ENCODE measurements at regions not wholly inside any gene's neighbourhood (a gene's known extent, or its start where the extent isn't known, plus 50 kb on each side); places are given as distances from the start of the nearest gene placed in this dataset.

- ATAC-seq: no peak
- DNase-seq: no peak
Observed at GRCh38 chr2:226383461-226383860, 416.2 kb downstream of the IRS1 start.

GRCh38 chr2:226380679-226381078 lies 418.9 kb downstream of the IRS1 start:
- DNase-seq: no peak
- ATAC-seq: no peak

- DNase-seq (no peak), ATAC-seq (no peak)
Observed at GRCh38 chr2:226378753-226379705, 420.6 kb downstream of the IRS1 start.

- ATAC-seq (no peak), DNase-seq (no peak)
Observed at GRCh38 chr2:226376516-226377180, 423.0 kb downstream of the IRS1 start.

GRCh38 chr2:226366920-226367319 lies 432.7 kb downstream of the IRS1 start:
- no peak for DNase-seq
- ATAC-seq: no peak

- ATAC-seq (no peak), DNase-seq (no peak)
Observed at GRCh38 chr2:226364217-226364616, 435.4 kb downstream of the IRS1 start.

- DNase-seq: no peak
- ATAC-seq: no peak
Observed at GRCh38 chr2:226362980-226363379, 436.6 kb downstream of the IRS1 start.

GRCh38 chr2:226360658-226361057 lies 439.0 kb downstream of the IRS1 start:
- no peak for DNase-seq
- no peak for ATAC-seq

GRCh38 chr2:226358688-226359087 lies 440.9 kb downstream of the IRS1 start:
- DNase-seq (no peak), ATAC-seq (no peak)

- no peak for ATAC-seq
Observed at GRCh38 chr2:226357816-226358215, 441.8 kb downstream of the IRS1 start.

GRCh38 chr2:226355600-226355999 lies 444.0 kb downstream of the IRS1 start:
- no peak for DNase-seq
- ATAC-seq: no peak

More at GRCh38 chr2:226357816-226358215, 441.8 kb downstream of the IRS1 start:
- no peak for DNase-seq

GRCh38 chr2:226354434-226354833 lies 445.2 kb downstream of the IRS1 start:
- DNase-seq: no peak
- no peak for ATAC-seq

GRCh38 chr2:226352941-226353560 lies 446.6 kb downstream of the IRS1 start:
- DNase-seq: no peak

GRCh38 chr2:226351711-226352110 lies 447.9 kb downstream of the IRS1 start:
- DNase-seq (no peak), ATAC-seq (no peak)

More at GRCh38 chr2:226352941-226353560, 446.6 kb downstream of the IRS1 start:
- ATAC-seq: no peak

GRCh38 chr2:226339616-226340015 lies 460.0 kb downstream of the IRS1 start:
- no peak for DNase-seq
- no peak for ATAC-seq

- DNase-seq: no peak
- no peak for ATAC-seq
Observed at GRCh38 chr2:226338825-226339224, 460.8 kb downstream of the IRS1 start.

GRCh38 chr2:226337941-226338600 lies 461.5 kb downstream of the IRS1 start:
- DNase-seq (no peak), ATAC-seq (no peak)

- ATAC-seq (no peak), DNase-seq (no peak)
Observed at GRCh38 chr2:226336283-226336682, 463.3 kb downstream of the IRS1 start.

- DNase-seq (no peak), ATAC-seq (no peak)
Observed at GRCh38 chr2:226334981-226335720, 464.5 kb downstream of the IRS1 start.

- ATAC-seq: no peak
- DNase-seq: no peak
Observed at GRCh38 chr2:226333388-226333787, 466.2 kb downstream of the IRS1 start.

GRCh38 chr2:226330206-226330605 lies 469.4 kb downstream of the IRS1 start:
- DNase-seq: no peak
- ATAC-seq: no peak

- no peak for ATAC-seq
Observed at GRCh38 chr2:226329180-226329579, 470.4 kb downstream of the IRS1 start.

More at GRCh38 chr2:226329180-226329579, 470.4 kb downstream of the IRS1 start:
- no peak for DNase-seq
